ENCODE measurements at regions not wholly inside any gene's neighbourhood (a gene's known extent, or its start where the extent isn't known, plus 50 kb on each side); places are given as distances from the start of the nearest gene placed in this dataset.

DNA sequence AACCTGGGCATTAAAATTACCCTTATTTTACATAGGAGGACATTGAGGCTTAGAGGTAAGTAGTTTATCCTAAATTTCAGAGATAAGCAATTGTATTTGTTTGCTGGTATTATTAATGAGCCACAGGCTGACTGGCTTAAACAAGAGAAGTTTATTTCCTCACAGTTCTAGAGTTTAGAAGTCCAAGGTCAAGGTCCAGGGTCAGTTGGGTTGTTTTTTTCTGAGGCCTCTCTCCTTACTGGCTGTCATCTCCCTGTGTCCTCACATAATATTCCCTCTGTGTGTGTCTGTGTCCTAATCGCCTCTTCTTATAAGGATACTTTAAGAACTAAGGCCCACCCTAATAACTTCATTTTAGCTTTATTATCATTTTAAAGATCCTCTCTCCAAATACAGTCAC is 294.9 kb upstream of the ATP5MC3 start:
- Histone ChIP-seq H3K4me3 (ENCODE audit: low read length in 3 of 3) (no peak overlapping the region), H3K36me3 (ENCODE audit: control insufficient read depth in 2 of 3, insufficient read depth in 3 of 3, low read length in 3 of 3) (no peaks in the 10 kb centered on the region), H3K27me3 (ENCODE audit: control insufficient read depth, insufficient read depth, low read length) (no peaks in the 10 kb centered on the region), H3K9ac (ENCODE audit: low read length in 3 of 3) (no peak overlapping the region), H3K27ac (ENCODE audit: low read depth in 2 of 2, low read length in 2 of 2) (no peak overlapping the region), H3K9me3 (ENCODE audit: control insufficient read depth in 2 of 3, insufficient read depth in 1 of 3, low read length in 3 of 3) (no peaks in the 10 kb centered on the region), H3K4me1 (ENCODE audit: control insufficient read depth in 2 of 3, insufficient read depth in 2 of 3, low read depth in 1 of 3, low read length in 3 of 3) (no peaks in the 10 kb centered on the region)
- FAIRE-seq (no peak), DNase-seq (no peak)
- TF ChIP-seq, protein P1, sequence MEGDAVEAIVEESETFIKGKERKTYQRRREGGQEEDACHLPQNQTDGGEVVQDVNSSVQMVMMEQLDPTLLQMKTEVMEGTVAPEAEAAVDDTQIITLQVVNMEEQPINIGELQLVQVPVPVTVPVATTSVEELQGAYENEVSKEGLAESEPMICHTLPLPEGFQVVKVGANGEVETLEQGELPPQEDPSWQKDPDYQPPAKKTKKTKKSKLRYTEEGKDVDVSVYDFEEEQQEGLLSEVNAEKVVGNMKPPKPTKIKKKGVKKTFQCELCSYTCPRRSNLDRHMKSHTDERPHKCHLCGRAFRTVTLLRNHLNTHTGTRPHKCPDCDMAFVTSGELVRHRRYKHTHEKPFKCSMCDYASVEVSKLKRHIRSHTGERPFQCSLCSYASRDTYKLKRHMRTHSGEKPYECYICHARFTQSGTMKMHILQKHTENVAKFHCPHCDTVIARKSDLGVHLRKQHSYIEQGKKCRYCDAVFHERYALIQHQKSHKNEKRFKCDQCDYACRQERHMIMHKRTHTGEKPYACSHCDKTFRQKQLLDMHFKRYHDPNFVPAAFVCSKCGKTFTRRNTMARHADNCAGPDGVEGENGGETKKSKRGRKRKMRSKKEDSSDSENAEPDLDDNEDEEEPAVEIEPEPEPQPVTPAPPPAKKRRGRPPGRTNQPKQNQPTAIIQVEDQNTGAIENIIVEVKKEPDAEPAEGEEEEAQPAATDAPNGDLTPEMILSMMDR (IDR thresholded peaks at IDR 0.05; ENCODE audit: borderline replicate concordance, extremely low read depth, insufficient read depth) = no peak
- intact Hi-C loops (cut with DNase I) = no loop called here

GRCh38 chr2:175475130-175475529 is 293.6 kb upstream of the ATP5MC3 start:
- DNase-seq = no peak
- H3K9ac ChIP-seq (ENCODE audit: low read length in 3 of 3) = no peak overlapping the region
- no peak overlapping the region for H3K27ac ChIP-seq (ENCODE audit: low read depth in 2 of 2, low read length in 2 of 2)
- H3K4me1 ChIP-seq (ENCODE audit: control insufficient read depth in 2 of 3, insufficient read depth in 2 of 3, low read depth in 1 of 3, low read length in 3 of 3) = no peaks in the 10 kb centered on the region
- no peak for FAIRE-seq
- H3K36me3 ChIP-seq (ENCODE audit: control insufficient read depth in 2 of 3, insufficient read depth in 3 of 3, low read length in 3 of 3) = no peaks in the 10 kb centered on the region
- no peaks in the 10 kb centered on the region for H3K9me3 ChIP-seq (ENCODE audit: control insufficient read depth in 2 of 3, insufficient read depth in 1 of 3, low read length in 3 of 3)
- H3K27me3 ChIP-seq (ENCODE audit: control insufficient read depth, insufficient read depth, low read length) = no peaks in the 10 kb centered on the region
- no peak overlapping the region for H3K4me3 ChIP-seq (ENCODE audit: low read length in 3 of 3)
- TF ChIP-seq, protein P1 (IDR thresholded peaks at IDR 0.05; ENCODE audit: borderline replicate concordance, extremely low read depth, insufficient read depth) = no peak
- intact Hi-C loops (cut with DNase I) = no loop called here

DNA sequence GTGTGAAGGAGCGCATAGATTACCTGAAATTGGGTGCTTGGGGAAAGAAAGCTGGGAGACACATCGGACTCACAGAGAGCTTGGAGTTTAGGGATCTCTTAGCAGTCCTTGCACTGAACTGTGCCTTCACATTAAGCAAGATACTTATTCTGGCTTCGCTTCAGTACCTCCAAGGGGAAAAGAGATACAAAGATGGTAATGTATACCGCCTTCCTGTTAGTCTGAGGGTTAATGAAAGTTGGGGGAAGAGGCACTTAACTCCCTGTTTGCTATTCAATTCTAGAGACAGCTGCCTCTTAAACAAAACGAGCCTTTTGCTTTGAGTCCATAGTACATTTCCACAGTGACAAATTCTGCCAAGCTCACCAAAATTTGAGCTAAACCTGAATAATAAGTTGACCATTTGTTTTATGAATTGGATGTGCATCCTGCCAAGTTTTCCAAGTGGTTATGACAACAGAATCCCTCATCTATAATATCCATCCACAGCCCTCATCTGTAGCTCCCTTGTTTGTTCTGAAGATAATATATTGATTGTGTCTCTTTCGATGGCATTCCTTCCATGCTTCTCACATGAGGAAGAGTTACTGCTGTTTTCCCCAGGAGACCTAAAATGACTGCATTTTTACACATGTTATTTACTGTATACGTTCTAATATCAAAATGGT is 287.1 kb upstream of the ATP5MC3 start:
- Histone ChIP-seq H3K27me3 (ENCODE audit: control insufficient read depth, insufficient read depth, low read length) (no peaks in the 10 kb centered on the region), H3K9ac (ENCODE audit: low read length in 3 of 3) (no peak overlapping the region), H3K4me1 (ENCODE audit: control insufficient read depth in 2 of 3, insufficient read depth in 2 of 3, low read depth in 1 of 3, low read length in 3 of 3) (no peaks in the 10 kb centered on the region), H3K9me3 (ENCODE audit: control insufficient read depth in 2 of 3, insufficient read depth in 1 of 3, low read length in 3 of 3) (no peaks in the 10 kb centered on the region), H3K27ac (ENCODE audit: low read depth in 2 of 2, low read length in 2 of 2) (no peak overlapping the region), H3K36me3 (ENCODE audit: control insufficient read depth in 2 of 3, insufficient read depth in 3 of 3, low read length in 3 of 3) (no peaks in the 10 kb centered on the region), H3K4me3 (ENCODE audit: low read length in 3 of 3) (no peak overlapping the region)
- TF ChIP-seq, protein P1 (IDR thresholded peaks at IDR 0.05; ENCODE audit: borderline replicate concordance, extremely low read depth, insufficient read depth) = no peak
- intact Hi-C loops (cut with DNase I) = no loop called here
- DNase-seq (peak in 2 of 5 donors; percentile 77 to 83), FAIRE-seq (no peak)

GRCh38 chr2:175465101-175465500 is 283.6 kb upstream of the ATP5MC3 start:
- no peak overlapping the region for H3K27ac ChIP-seq (ENCODE audit: low read depth in 2 of 2, low read length in 2 of 2)
- no peaks in the 10 kb centered on the region for H3K36me3 ChIP-seq (ENCODE audit: control insufficient read depth in 2 of 3, insufficient read depth in 3 of 3, low read length in 3 of 3)
- no peak overlapping the region for H3K9ac ChIP-seq (ENCODE audit: low read length in 3 of 3)
- H3K9me3 ChIP-seq (ENCODE audit: control insufficient read depth in 2 of 3, insufficient read depth in 1 of 3, low read length in 3 of 3) = no peaks in the 10 kb centered on the region
- H3K4me3 ChIP-seq (ENCODE audit: low read length in 3 of 3) = no peak overlapping the region
- intact Hi-C loops (cut with DNase I) = no loop called here
- FAIRE-seq (no peak), DNase-seq (no peak)
- H3K4me1 ChIP-seq (ENCODE audit: control insufficient read depth in 2 of 3, insufficient read depth in 2 of 3, low read depth in 1 of 3, low read length in 3 of 3) = no peaks in the 10 kb centered on the region
- TF ChIP-seq, protein P1 (IDR thresholded peaks at IDR 0.05; ENCODE audit: borderline replicate concordance, extremely low read depth, insufficient read depth) = no peak
- no peaks in the 10 kb centered on the region for H3K27me3 ChIP-seq (ENCODE audit: control insufficient read depth, insufficient read depth, low read length)

Data from kidney (tissue), 13 donors.